Amygdala (tissue), 56 donors: ENCODE measurements at regions not wholly inside any gene's neighbourhood (a gene's known extent, or its start where the extent isn't known, plus 50 kb on each side); places are given as distances from the start of the nearest gene placed in this dataset.
A peak's percentile ranks its signal among the peaks of the same experiment; 100 is the strongest.

Experiments
- DNase-seq, 56 donors: peaks; one replicate each; lab custom pipeline; 2025; lab: John Stamatoyannopoulos, UW

- DNase-seq: no peak
Observed at GRCh38 chr14:59086241-59086882, 102.1 kb upstream of the DAAM1 start.

- DNase-seq: no peak
Observed at GRCh38 chr14:59087240-59087639, 101.2 kb upstream of the DAAM1 start.

GRCh38 chr14:59087711-59088110 lies 100.8 kb upstream of the DAAM1 start:
- DNase-seq: no peak

- no peak for DNase-seq
Observed at GRCh38 chr14:59090572-59090971, 97.9 kb upstream of the DAAM1 start.

- no peak for DNase-seq
Observed at GRCh38 chr14:59091404-59091803, 97.1 kb upstream of the DAAM1 start.

- DNase-seq: no peak
Observed at GRCh38 chr14:59091976-59092375, 96.5 kb upstream of the DAAM1 start.

GRCh38 chr14:59093902-59094301 lies 94.6 kb upstream of the DAAM1 start:
- DNase-seq: no peak

- no peak for DNase-seq
Observed at GRCh38 chr14:59096303-59096702, 92.2 kb upstream of the DAAM1 start.

GRCh38 chr14:59097681-59098080 lies 90.8 kb upstream of the DAAM1 start:
- no peak for DNase-seq

GRCh38 chr14:59098377-59098776 lies 90.1 kb upstream of the DAAM1 start:
- no peak for DNase-seq

- no peak for DNase-seq
Observed at GRCh38 chr14:59100205-59100604, 88.3 kb upstream of the DAAM1 start.

GRCh38 chr14:59101476-59101875 lies 87.0 kb upstream of the DAAM1 start:
- DNase-seq: no peak

- DNase-seq: no peak
Observed at GRCh38 chr14:59103396-59103795, 85.1 kb upstream of the DAAM1 start.

- DNase-seq: no peak
Observed at GRCh38 chr14:59107819-59108218, 80.6 kb upstream of the DAAM1 start.

- DNase-seq: no peak
Observed at GRCh38 chr14:59116984-59117415, 71.5 kb upstream of the DAAM1 start.

- DNase-seq: no peak
Observed at GRCh38 chr14:59117754-59118528, 70.5 kb upstream of the DAAM1 start.

GRCh38 chr14:59120921-59121320 lies 67.5 kb upstream of the DAAM1 start:
- no peak for DNase-seq

GRCh38 chr14:59123531-59123930 lies 64.9 kb upstream of the DAAM1 start:
- peak in 2 of 56 donors; percentile 0 to 1 for DNase-seq

GRCh38 chr14:59123975-59124374 lies 64.5 kb upstream of the DAAM1 start:
- no peak for DNase-seq

GRCh38 chr14:59125156-59125555 lies 63.3 kb upstream of the DAAM1 start:
- DNase-seq: no peak

- DNase-seq: peak in 7 of 56 donors; percentile 1 to 39 (median 5)
Observed at GRCh38 chr14:59126714-59127436, 61.6 kb upstream of the DAAM1 start.

GRCh38 chr14:59127437-59127732 lies 61.1 kb upstream of the DAAM1 start:
- no peak for DNase-seq
